WTC11 (cell line): ENCODE measurements at regions not wholly inside any gene's neighbourhood (a gene's known extent, or its start where the extent isn't known, plus 50 kb on each side); places are given as distances from the start of the nearest gene placed in this dataset.

Experiments
- ATAC-seq: fragments of 200-7000 bp; cut with Tn5 transposase; 2 replicates; pipeline ENCODE4 v1.10.0; 2021; ENCODE audit warnings: mild to moderate bottlenecking, moderate library complexity
- CTCF ChIA-PET: fragments of 300-600 bp; sonication (Branson Sonifier 250); formaldehyde crosslinking; loops from one replicate; lab custom pipeline; 2021; ENCODE audit warnings: antibody characterized with exemption; lab: Charles Lee
- POLR2A ChIA-PET: fragments of 350-600 bp; sonication (Branson Sonifier 250); formaldehyde crosslinking; loops from one replicate; lab custom pipeline; 2021; ENCODE audit warnings: antibody characterized with exemption; lab: Charles Lee
- DNase-seq: peaks from one replicate; pipeline ENCODE4 v3.0.0; 2021; ENCODE audit warnings: low spot score
- H3K27ac Mint-ChIP-seq: 2 replicates; pipeline ENCODE4 v1.8.0; 2021; ENCODE audit warnings: mixed read lengths
- H3K27me3 Mint-ChIP-seq: 2 replicates; pipeline ENCODE4 v1.8.0; 2021; ENCODE audit warnings: low read depth, mild to moderate bottlenecking, moderate library complexity, mixed read lengths
- H3K36me3 Mint-ChIP-seq: 2 replicates; pipeline ENCODE4 v1.8.0; 2021; ENCODE audit warnings: mixed read lengths
- H3K4me1 Mint-ChIP-seq: 2 replicates; pipeline ENCODE4 v1.8.0; 2022; ENCODE audit warnings: mixed read lengths
- H3K4me3 Mint-ChIP-seq: 2 replicates; pipeline ENCODE4 v1.8.0; 2021; ENCODE audit warnings: mild to moderate bottlenecking, moderate library complexity, mixed read lengths
- H3K9me3 Mint-ChIP-seq: 2 replicates; pipeline ENCODE4 v1.8.0; 2021; ENCODE audit warnings: mixed read lengths
- E2F4 ChIP-seq: sonication (generic); formaldehyde crosslinking; IDR thresholded peaks from 2 replicates; pipeline ENCODE4 v1.8.1; 2022; ENCODE audit warnings: low read depth, mild to moderate bottlenecking, moderate library complexity, missing genetic modification reagents, borderline replicate concordance
- ELF4 ChIP-seq: sonication (generic); formaldehyde crosslinking; IDR thresholded peaks from 2 replicates; pipeline ENCODE4 v1.8.1; 2022; ENCODE audit warnings: low read depth, mild to moderate bottlenecking, moderate library complexity, missing genetic modification reagents
- FOXP1 ChIP-seq: sonication (generic); formaldehyde crosslinking; IDR thresholded peaks from 2 replicates; pipeline ENCODE4 v1.8.0; 2022; ENCODE audit warnings: missing genetic modification reagents, mild to moderate bottlenecking, moderate library complexity, borderline replicate concordance
- GABPB1 ChIP-seq: sonication (generic); formaldehyde crosslinking; IDR thresholded peaks from 2 replicates; pipeline ENCODE4 v1.8.1; 2023; ENCODE audit warnings: mild to moderate bottlenecking, missing genetic modification reagents
- NFE2L1 ChIP-seq: sonication (generic); formaldehyde crosslinking; IDR thresholded peaks from 2 replicates; pipeline ENCODE4 v1.8.1; 2023; ENCODE audit warnings: missing genetic modification reagents
- SOX15 ChIP-seq: fragments of 250-450 bp; sonication (Bioruptor Pico); IDR thresholded peaks from 2 replicates; pipeline ENCODE4 v1.9.0; 2021; ENCODE audit warnings: mild to moderate bottlenecking
- SP1 ChIP-seq: sonication (generic); formaldehyde crosslinking; conservative IDR thresholded peaks from 2 replicates; pipeline ENCODE4 v1.8.1; 2022; ENCODE audit warnings: missing genetic modification reagents
- TCF7 ChIP-seq: sonication (generic); formaldehyde crosslinking; IDR thresholded peaks from 2 replicates; pipeline ENCODE4 v1.8.0; 2022; ENCODE audit warnings: mild to moderate bottlenecking, low read depth, missing genetic modification reagents, moderate library complexity
- ZNF281 ChIP-seq: sonication (generic); formaldehyde crosslinking; IDR thresholded peaks from 2 replicates; pipeline ENCODE4 v1.8.0; 2023; ENCODE audit warnings: mild to moderate bottlenecking, missing genetic modification reagents
- TF ChIP-seq, protein P1 (sequence below): fragments of 200-600 bp; IDR thresholded peaks from 2 replicates; pipeline ENCODE4 v1.8.0; 2022; ENCODE audit warnings: antibody characterized with exemption
- TF ChIP-seq, protein P2 (sequence below): sonication (generic); formaldehyde crosslinking; IDR thresholded peaks from 2 replicates; pipeline ENCODE4 v1.8.1; 2023; ENCODE audit warnings: mild to moderate bottlenecking, moderate library complexity, missing genetic modification reagents
- TF ChIP-seq, protein P3 (sequence below): sonication (generic); formaldehyde crosslinking; IDR thresholded peaks from 2 replicates; pipeline ENCODE4 v1.8.1; 2023; ENCODE audit warnings: mild to moderate bottlenecking, missing genetic modification reagents
- TF ChIP-seq, protein P4 (sequence below): fragments of 250-450 bp; sonication (Bioruptor Pico); IDR thresholded peaks from 2 replicates; pipeline ENCODE4 v1.9.0; 2021; ENCODE audit warnings: mild to moderate bottlenecking, borderline replicate concordance
- TF ChIP-seq, protein P5 (sequence below): sonication (generic); formaldehyde crosslinking; conservative IDR thresholded peaks from 2 replicates; pipeline ENCODE4 v1.8.1; 2022; ENCODE audit warnings: mild to moderate bottlenecking, missing genetic modification reagents

- TF ChIP-seq, protein P1, sequence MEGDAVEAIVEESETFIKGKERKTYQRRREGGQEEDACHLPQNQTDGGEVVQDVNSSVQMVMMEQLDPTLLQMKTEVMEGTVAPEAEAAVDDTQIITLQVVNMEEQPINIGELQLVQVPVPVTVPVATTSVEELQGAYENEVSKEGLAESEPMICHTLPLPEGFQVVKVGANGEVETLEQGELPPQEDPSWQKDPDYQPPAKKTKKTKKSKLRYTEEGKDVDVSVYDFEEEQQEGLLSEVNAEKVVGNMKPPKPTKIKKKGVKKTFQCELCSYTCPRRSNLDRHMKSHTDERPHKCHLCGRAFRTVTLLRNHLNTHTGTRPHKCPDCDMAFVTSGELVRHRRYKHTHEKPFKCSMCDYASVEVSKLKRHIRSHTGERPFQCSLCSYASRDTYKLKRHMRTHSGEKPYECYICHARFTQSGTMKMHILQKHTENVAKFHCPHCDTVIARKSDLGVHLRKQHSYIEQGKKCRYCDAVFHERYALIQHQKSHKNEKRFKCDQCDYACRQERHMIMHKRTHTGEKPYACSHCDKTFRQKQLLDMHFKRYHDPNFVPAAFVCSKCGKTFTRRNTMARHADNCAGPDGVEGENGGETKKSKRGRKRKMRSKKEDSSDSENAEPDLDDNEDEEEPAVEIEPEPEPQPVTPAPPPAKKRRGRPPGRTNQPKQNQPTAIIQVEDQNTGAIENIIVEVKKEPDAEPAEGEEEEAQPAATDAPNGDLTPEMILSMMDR: no peak
These were observed 80.4 kb upstream of the SALL3 start (continued) for GRCh38 chr18:78899241-78899640.

GRCh38 chr18:78900938-78901909 lies 78.4 kb upstream of the SALL3 start:
- DNase-seq (no peak), ATAC-seq (no peak)
- TF ChIP-seq FOXP1 (CRISPR knock-in tag) (no peak), NFE2L1 (CRISPR knock-in tag) (no peak), GABPB1 (CRISPR knock-in tag) (no peak), ZNF281 (no peak)
- TF ChIP-seq, protein P2, sequence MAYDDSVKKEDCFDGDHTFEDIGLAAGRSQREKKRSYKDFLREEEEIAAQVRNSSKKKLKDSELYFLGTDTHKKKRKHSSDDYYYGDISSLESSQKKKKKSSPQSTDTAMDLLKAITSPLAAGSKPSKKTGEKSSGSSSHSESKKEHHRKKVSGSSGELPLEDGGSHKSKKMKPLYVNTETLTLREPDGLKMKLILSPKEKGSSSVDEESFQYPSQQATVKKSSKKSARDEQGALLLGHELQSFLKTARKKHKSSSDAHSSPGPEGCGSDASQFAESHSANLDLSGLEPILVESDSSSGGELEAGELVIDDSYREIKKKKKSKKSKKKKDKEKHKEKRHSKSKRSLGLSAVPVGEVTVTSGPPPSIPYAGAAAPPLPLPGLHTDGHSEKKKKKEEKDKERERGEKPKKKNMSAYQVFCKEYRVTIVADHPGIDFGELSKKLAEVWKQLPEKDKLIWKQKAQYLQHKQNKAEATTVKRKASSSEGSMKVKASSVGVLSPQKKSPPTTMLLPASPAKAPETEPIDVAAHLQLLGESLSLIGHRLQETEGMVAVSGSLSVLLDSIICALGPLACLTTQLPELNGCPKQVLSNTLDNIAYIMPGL (CRISPR knock-in tag): no peak
- POLR2A ChIA-PET: no interaction called here
- Mint-ChIP-seq H3K27ac (no peak overlapping the region), H3K4me1 (peaks cover 21% of the 10 kb centered on the region), H3K36me3 (peaks cover 8% of the 10 kb centered on the region), H3K27me3 (peaks cover 3% of the 10 kb centered on the region; the same call in 1 of the 2 replicates), H3K4me3 (no peak overlapping the region), H3K9me3 (peaks cover 38% of the 10 kb centered on the region)
- CTCF ChIA-PET: no interaction called here

DNA sequence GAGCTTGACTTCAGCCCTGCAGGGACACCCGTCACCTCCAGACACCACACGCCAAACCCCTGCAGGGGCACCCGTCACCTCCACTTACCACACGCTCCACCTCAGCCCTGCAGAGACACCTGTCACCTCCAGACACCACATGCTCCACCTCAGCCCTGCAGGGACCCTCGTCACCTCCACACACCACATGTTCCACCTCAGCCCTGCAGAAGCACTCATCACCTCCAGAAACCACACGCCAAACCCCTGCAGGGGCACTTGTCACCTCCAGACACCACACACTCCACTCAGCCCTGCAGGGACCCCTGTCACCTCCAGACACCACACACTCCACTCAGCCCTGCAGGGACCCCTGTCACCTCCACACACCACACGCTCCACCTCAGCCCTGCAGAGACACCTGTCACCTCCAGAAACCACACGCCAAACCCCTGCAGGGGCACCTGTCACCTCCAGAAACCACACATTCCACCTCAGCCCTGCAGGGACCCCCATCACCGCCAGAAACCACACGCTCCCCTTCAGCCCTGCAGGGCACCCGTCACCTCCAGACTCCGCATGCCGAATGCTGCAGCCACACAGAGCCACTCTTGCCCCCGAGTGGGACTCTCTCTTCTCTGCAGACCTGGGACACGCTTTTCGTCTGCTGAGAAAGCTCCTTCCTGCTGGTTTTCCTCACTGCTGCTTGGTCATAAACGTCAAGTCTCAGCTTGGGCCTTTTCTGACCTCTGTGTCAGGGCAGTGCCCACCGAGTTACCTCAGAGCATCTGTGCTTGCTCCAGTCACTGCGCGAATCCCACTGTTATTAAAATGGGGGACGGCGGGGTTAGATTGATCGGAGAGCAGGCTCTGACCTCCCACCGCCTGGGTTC lies 77.5 kb upstream of the SALL3 start:
- POLR2A ChIA-PET: no interaction called here
- TF ChIP-seq ELF4 (CRISPR knock-in tag) (no peak), SOX15 (CRISPR knock-in tag) (no peak), GABPB1 (CRISPR knock-in tag) (no peak), SP1 (CRISPR knock-in tag) (no peak), FOXP1 (CRISPR knock-in tag) (no peak), TCF7 (no peak), E2F4 (CRISPR knock-in tag) (no peak)
- TF ChIP-seq, protein P3, sequence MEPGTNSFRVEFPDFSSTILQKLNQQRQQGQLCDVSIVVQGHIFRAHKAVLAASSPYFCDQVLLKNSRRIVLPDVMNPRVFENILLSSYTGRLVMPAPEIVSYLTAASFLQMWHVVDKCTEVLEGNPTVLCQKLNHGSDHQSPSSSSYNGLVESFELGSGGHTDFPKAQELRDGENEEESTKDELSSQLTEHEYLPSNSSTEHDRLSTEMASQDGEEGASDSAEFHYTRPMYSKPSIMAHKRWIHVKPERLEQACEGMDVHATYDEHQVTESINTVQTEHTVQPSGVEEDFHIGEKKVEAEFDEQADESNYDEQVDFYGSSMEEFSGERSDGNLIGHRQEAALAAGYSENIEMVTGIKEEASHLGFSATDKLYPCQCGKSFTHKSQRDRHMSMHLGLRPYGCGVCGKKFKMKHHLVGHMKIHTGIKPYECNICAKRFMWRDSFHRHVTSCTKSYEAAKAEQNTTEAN: no peak
- TF ChIP-seq, protein P4, sequence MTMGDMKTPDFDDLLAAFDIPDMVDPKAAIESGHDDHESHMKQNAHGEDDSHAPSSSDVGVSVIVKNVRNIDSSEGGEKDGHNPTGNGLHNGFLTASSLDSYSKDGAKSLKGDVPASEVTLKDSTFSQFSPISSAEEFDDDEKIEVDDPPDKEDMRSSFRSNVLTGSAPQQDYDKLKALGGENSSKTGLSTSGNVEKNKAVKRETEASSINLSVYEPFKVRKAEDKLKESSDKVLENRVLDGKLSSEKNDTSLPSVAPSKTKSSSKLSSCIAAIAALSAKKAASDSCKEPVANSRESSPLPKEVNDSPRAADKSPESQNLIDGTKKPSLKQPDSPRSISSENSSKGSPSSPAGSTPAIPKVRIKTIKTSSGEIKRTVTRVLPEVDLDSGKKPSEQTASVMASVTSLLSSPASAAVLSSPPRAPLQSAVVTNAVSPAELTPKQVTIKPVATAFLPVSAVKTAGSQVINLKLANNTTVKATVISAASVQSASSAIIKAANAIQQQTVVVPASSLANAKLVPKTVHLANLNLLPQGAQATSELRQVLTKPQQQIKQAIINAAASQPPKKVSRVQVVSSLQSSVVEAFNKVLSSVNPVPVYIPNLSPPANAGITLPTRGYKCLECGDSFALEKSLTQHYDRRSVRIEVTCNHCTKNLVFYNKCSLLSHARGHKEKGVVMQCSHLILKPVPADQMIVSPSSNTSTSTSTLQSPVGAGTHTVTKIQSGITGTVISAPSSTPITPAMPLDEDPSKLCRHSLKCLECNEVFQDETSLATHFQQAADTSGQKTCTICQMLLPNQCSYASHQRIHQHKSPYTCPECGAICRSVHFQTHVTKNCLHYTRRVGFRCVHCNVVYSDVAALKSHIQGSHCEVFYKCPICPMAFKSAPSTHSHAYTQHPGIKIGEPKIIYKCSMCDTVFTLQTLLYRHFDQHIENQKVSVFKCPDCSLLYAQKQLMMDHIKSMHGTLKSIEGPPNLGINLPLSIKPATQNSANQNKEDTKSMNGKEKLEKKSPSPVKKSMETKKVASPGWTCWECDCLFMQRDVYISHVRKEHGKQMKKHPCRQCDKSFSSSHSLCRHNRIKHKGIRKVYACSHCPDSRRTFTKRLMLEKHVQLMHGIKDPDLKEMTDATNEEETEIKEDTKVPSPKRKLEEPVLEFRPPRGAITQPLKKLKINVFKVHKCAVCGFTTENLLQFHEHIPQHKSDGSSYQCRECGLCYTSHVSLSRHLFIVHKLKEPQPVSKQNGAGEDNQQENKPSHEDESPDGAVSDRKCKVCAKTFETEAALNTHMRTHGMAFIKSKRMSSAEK: no peak
- TF ChIP-seq, protein P5, sequence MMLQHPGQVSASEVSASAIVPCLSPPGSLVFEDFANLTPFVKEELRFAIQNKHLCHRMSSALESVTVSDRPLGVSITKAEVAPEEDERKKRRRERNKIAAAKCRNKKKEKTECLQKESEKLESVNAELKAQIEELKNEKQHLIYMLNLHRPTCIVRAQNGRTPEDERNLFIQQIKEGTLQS (CRISPR knock-in tag): no peak

More for the DNA sequence above, 77.5 kb upstream of the SALL3 start:
- Mint-ChIP-seq H3K9me3 (peaks cover 29% of the 10 kb centered on the region), H3K27ac (no peak overlapping the region), H3K36me3 (peaks cover 8% of the 10 kb centered on the region), H3K4me1 (peaks cover 21% of the 10 kb centered on the region), H3K27me3 (peaks cover 3% of the 10 kb centered on the region; the same call in 1 of the 2 replicates), H3K4me3 (no peak overlapping the region)
- no peak for ATAC-seq
- CTCF ChIA-PET: no interaction called here
- DNase-seq: no peak
